ENCODE measurements at regions not wholly inside any gene's neighbourhood (a gene's known extent, or its start where the extent isn't known, plus 50 kb on each side); places are given as distances from the start of the nearest gene placed in this dataset.

- TF ChIP-seq, protein P1, sequence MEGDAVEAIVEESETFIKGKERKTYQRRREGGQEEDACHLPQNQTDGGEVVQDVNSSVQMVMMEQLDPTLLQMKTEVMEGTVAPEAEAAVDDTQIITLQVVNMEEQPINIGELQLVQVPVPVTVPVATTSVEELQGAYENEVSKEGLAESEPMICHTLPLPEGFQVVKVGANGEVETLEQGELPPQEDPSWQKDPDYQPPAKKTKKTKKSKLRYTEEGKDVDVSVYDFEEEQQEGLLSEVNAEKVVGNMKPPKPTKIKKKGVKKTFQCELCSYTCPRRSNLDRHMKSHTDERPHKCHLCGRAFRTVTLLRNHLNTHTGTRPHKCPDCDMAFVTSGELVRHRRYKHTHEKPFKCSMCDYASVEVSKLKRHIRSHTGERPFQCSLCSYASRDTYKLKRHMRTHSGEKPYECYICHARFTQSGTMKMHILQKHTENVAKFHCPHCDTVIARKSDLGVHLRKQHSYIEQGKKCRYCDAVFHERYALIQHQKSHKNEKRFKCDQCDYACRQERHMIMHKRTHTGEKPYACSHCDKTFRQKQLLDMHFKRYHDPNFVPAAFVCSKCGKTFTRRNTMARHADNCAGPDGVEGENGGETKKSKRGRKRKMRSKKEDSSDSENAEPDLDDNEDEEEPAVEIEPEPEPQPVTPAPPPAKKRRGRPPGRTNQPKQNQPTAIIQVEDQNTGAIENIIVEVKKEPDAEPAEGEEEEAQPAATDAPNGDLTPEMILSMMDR (IDR thresholded peaks at IDR 0.05): no peak
- ATAC-seq: peak; percentile 63
- H3K36me3 ChIP-seq: no peaks in the 10 kb centered on the region
Observed at GRCh38 chr2:6301426-6301825, 564.3 kb downstream of the CMPK2 start.

GRCh38 chr2:6308986-6309385 lies 556.7 kb downstream of the CMPK2 start:
- H3K4me1 ChIP-seq: no peaks in the 10 kb centered on the region
- intact Hi-C loops (cut with DNase I): no loop called here
- no peak overlapping the region for H3K27ac ChIP-seq
- ATAC-seq (no peak), DNase-seq (no peak)
- no peaks in the 10 kb centered on the region for H3K27me3 ChIP-seq
- no peak overlapping the region for H3K4me3 ChIP-seq
- TF ChIP-seq, protein P1 (IDR thresholded peaks at IDR 0.05): no peak
- no peaks in the 10 kb centered on the region for H3K36me3 ChIP-seq
- no peaks in the 10 kb centered on the region for H3K9me3 ChIP-seq

More at GRCh38 chr2:6301426-6301825, 564.3 kb downstream of the CMPK2 start:
- Histone ChIP-seq H3K27me3 (no peaks in the 10 kb centered on the region), H3K4me3 (no peak overlapping the region), H3K4me1 (no peaks in the 10 kb centered on the region), H3K27ac (no peak overlapping the region), H3K9me3 (no peaks in the 10 kb centered on the region)
- no peak for DNase-seq
- intact Hi-C loops (cut with DNase I): no loop called here

DNA sequence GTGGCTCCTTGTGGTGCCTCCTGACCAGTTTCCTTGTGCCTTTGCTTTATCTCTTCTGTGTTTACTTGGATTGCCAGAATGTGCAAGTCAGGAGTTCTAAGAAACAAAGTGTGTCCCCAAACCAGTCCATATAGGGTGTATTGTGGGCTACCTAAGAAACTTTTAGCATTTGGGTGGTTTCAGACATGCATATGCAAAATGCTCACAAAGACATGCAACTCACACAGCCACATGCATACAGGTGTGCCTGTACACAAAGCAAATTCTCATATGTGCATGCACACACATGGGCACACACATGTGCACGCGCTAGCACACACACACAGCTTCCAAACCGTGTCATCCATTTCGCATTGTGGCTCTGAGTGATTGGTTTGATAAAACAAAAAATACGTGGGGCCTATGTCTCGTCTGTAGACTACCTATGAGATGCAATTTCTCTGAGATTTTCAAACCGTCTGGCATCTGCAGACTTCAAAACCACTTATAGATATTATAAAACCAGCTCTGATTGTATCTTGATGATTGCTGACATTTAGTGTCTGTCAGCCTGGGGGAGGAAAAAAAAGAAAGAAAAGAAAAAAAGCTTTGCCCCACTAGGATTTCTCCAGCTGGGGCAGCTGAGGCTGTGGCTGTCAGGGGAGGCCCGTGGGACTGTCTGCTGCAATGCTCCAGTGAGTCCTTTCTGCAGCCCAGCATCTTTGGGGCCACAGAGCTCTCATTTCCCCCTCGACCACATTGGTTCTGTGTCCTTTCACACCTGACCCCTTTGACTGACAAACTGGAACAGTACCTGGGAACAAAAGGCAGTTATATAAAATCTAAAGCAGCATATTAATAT lies 556.1 kb downstream of the CMPK2 start:
- no peak for ATAC-seq
- Histone ChIP-seq H3K4me1 (no peaks in the 10 kb centered on the region), H3K27ac (no peak overlapping the region), H3K27me3 (no peaks in the 10 kb centered on the region), H3K4me3 (no peak overlapping the region), H3K36me3 (no peaks in the 10 kb centered on the region), H3K9me3 (no peaks in the 10 kb centered on the region)
- TF ChIP-seq, protein P1 (IDR thresholded peaks at IDR 0.05): no peak
- DNase-seq: no peak
- intact Hi-C loops (cut with DNase I): no loop called here

DNA sequence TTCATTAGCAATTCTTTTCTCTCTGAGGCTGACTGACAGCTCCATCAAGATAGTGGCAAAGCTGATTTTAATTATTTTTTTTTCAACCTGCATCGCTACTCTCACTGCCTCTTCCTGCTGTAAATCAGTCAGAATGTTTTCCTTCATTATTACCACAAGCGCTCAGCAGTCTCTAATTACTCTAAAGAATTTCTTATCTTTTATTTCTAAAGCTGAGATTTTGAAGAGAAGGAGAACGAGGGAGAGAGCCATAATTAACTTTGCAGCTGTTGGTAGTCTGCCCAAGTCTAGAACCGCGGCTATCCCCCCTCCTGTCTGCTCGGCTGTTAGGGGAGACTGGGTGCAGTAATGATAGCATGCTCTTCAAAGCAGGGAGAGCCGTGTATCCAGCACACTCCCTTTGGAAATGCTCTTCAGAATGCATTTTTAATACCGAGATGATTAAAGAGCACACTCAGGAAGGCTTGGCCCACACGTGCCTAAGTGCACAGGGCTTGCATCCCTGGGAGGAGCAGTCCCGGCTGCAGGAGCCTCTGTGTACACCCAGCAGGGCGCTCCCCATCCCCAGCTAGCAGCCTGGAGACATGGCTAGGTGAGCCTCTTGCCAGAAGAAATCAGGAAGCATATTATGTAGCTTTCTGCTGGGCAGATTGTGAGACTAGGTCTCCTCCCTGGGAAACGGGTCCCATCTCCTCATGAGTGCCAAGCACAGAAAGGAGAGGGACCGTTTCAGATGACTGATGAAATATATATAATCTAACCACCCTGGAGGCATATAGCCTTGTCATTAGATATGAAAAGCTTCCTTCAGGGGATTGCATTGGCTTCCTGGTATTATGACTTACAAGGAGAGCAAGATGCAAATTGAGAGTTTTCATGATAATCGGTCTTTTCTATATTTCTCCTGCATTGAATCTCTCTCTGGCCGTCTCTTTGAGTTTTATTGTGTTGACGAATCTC lies 555.2 kb downstream of the CMPK2 start:
- ATAC-seq (no peak), DNase-seq (no peak)
- no peaks in the 10 kb centered on the region for H3K27me3 ChIP-seq

DNA sequence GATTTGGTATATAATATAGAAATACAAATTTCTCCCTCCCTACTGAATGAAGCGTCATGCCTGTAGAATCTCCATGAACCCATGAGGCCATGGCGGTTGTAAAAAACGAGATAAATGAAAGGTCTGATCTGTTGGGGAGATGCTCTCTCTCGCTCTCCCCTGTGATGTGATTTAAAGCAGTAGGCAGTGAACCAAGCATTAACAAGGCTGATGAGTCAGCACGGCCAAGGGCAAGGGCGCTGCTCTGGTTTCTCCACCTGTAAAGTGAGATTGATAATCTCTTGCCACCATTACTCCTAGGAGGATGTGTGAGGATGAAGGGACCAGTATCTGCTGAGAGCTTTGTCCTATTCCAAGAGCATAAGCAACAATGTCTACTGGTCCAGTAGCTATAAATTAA lies 553.3 kb downstream of the CMPK2 start:
- H3K36me3 ChIP-seq: no peaks in the 10 kb centered on the region
- no peak overlapping the region for H3K4me3 ChIP-seq
- no peak for ATAC-seq
- TF ChIP-seq, protein P1 (IDR thresholded peaks at IDR 0.05): no peak
- no peaks in the 10 kb centered on the region for H3K27me3 ChIP-seq
- no peak for DNase-seq
- H3K9me3 ChIP-seq: no peaks in the 10 kb centered on the region
- H3K27ac ChIP-seq: no peak overlapping the region
- intact Hi-C loops (cut with DNase I): no loop called here
- H3K4me1 ChIP-seq: no peaks in the 10 kb centered on the region

More for the DNA sequence above, 555.2 kb downstream of the CMPK2 start:
- no peaks in the 10 kb centered on the region for H3K36me3 ChIP-seq
- TF ChIP-seq, protein P1 (IDR thresholded peaks at IDR 0.05): no peak
- H3K4me3 ChIP-seq: no peak overlapping the region
- H3K9me3 ChIP-seq: no peaks in the 10 kb centered on the region
- intact Hi-C loops (cut with DNase I): no loop called here
- no peak overlapping the region for H3K27ac ChIP-seq
- H3K4me1 ChIP-seq: no peaks in the 10 kb centered on the region
